Peyer's patch (tissue), 4 donors: ENCODE measurements at regions not wholly inside any gene's neighbourhood (a gene's known extent, or its start where the extent isn't known, plus 50 kb on each side); places are given as distances from the start of the nearest gene placed in this dataset.

Source experiments
- POLR2A ChIP-seq, 2 donors: fragments of 450-650 bp; IDR thresholded peaks; one replicate each; pipeline ENCODE4 v1.5.1; 2017; ENCODE audit warnings: antibody characterized with exemption in 2 of 2, mild to moderate bottlenecking in 2 of 2, moderate library complexity in 2 of 2
- TF ChIP-seq, protein P1 (sequence below), 6 experiments: fragments of 450-650 bp in 4 of 6; fragments of 200-600 bp in 2 of 6; sonication (generic) in 1 of 6; IDR thresholded peaks; one replicate each; pipeline ENCODE4 v1.5.1; 2017 to 2019; ENCODE audit warnings: antibody characterized with exemption in 6 of 6, mild to moderate bottlenecking in 3 of 6, moderate library complexity in 1 of 6

DNA sequence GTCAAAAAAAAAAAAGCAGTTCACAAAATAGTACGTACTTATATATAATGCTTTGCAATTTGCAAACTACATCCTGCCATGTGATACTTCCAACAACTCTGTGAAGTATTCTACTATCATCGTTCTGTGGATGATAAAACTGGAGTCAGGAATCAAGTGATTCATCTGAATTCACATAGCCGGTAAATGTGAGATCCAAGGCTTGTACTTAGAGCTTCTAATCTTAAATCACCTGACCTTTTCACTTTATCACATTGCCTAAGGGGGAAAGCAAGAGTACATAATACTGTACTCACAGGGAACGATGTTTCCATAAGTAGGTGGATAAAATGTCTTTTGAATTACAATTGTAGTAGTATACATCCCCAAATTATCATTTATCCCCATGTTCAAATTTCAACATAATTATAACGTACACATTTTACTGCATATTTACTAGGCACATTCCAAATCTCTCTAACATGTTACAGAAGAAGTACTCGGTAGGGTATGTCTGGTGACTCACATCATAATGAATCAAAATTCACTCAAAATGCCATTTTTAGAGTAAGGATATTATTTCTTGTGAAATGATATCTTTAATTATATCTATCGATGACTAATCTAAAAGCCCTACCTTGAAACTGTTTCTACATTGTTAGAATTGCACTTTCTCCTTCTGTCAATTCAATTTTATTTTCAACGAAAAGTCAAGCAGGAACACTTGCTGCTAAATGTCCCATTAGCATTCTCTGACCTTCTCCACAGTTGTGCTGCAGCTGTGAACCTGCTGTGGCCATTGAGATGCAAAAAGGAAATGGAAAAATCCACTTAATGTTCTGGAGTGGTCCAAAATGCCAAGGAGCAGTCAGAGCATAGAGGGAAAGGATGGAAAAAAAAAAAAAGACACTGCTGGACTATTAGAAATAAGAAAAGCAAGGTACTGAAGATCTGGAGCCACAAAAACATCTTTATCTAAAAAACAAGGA, 78.9 kb downstream of the OR2K2 start:
- TF ChIP-seq POLR2A (IDR thresholded peaks at IDR 0.05): no peak
- TF ChIP-seq, protein P1, sequence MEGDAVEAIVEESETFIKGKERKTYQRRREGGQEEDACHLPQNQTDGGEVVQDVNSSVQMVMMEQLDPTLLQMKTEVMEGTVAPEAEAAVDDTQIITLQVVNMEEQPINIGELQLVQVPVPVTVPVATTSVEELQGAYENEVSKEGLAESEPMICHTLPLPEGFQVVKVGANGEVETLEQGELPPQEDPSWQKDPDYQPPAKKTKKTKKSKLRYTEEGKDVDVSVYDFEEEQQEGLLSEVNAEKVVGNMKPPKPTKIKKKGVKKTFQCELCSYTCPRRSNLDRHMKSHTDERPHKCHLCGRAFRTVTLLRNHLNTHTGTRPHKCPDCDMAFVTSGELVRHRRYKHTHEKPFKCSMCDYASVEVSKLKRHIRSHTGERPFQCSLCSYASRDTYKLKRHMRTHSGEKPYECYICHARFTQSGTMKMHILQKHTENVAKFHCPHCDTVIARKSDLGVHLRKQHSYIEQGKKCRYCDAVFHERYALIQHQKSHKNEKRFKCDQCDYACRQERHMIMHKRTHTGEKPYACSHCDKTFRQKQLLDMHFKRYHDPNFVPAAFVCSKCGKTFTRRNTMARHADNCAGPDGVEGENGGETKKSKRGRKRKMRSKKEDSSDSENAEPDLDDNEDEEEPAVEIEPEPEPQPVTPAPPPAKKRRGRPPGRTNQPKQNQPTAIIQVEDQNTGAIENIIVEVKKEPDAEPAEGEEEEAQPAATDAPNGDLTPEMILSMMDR (IDR thresholded peaks at IDR 0.05): no peak
